ENCODE measurements at regions not wholly inside any gene's neighbourhood (a gene's known extent, or its start where the extent isn't known, plus 50 kb on each side); places are given as distances from the start of the nearest gene placed in this dataset.
A peak's percentile ranks its signal among the peaks of the same experiment; 100 is the strongest.

DNA sequence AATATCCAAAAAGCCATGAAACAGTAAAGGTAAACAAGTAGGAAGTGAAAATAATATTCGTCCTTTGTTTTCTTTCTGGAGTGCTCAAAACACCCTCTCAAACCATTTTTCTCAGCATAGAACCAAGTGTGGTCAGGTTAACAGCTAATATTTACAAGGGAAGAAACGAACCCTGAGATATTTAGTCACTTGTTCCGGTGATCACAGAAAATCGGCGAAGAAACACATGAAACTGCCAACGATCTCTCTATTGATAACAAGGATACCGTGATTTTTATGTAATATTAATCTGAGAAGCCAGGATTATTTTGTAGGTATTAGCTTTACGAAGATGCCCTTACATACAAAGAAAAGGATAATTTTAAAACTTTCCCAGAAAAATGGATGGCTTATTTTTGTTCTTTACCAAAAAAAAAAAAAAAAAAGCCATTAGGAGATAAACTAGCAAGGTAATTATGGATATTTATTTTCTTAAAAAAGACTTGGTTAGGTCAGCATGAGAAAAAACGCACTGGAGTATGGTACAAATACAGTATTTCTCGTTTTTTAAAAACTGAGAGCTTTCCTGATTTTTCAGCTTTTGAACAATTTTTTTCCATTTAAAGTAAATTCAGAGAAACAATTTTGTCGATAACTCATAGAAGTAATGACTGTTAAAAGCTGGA, 107.3 kb upstream of the HNRNPU start:
- no TSS peak for BruUV-seq (replicated peaks)
- Mint-ChIP-seq H3K27me3 (ENCODE audit: insufficient read depth, unreplicated experiment) (no peaks in the 10 kb centered on the region), H3K9me3 (ENCODE audit: unreplicated experiment) (no peaks in the 10 kb centered on the region), H3K4me3 (ENCODE audit: unreplicated experiment) (peak overlapping the region; percentile 98), H3K36me3 (ENCODE audit: insufficient read depth, unreplicated experiment) (peaks cover 38% of the 10 kb centered on the region), H3K27ac (ENCODE audit: low read depth, unreplicated experiment) (peak overlapping the region; percentile 100), H3K4me1 (ENCODE audit: insufficient read depth, unreplicated experiment) (peaks cover 29% of the 10 kb centered on the region)
- DNase-seq (ENCODE audit: unreplicated experiment), result no peak
- ChIA-PET POLR2A (interaction anchor here (0.5 to 10.4 kb wide), 41 partner anchors 7 to 1716 kb away, joined by 3 to 719 read pairs (median 4); partner anchors contain the start of genes CEP170, CNST, COX20 and HNRNPU), CTCF (interaction anchor here (0.5 to 3.2 kb wide), 18 partner anchors 11 to 924 kb away, joined by 3 to 35 read pairs (median 4); partner anchors contain the start of gene HNRNPU)
- TF ChIP-seq, protein P1, sequence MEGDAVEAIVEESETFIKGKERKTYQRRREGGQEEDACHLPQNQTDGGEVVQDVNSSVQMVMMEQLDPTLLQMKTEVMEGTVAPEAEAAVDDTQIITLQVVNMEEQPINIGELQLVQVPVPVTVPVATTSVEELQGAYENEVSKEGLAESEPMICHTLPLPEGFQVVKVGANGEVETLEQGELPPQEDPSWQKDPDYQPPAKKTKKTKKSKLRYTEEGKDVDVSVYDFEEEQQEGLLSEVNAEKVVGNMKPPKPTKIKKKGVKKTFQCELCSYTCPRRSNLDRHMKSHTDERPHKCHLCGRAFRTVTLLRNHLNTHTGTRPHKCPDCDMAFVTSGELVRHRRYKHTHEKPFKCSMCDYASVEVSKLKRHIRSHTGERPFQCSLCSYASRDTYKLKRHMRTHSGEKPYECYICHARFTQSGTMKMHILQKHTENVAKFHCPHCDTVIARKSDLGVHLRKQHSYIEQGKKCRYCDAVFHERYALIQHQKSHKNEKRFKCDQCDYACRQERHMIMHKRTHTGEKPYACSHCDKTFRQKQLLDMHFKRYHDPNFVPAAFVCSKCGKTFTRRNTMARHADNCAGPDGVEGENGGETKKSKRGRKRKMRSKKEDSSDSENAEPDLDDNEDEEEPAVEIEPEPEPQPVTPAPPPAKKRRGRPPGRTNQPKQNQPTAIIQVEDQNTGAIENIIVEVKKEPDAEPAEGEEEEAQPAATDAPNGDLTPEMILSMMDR (IDR thresholded peaks at IDR 0.05; ENCODE audit: unreplicated experiment), result no peak
- intact Hi-C loops (cut with micrococcal nuclease), result loop anchor here (1.0 to 5.0 kb wide), 3 partner anchors 18 to 519 kb away; partner anchors contain the start of gene ADSS2

GRCh38 chr1:244970744-244971551, 106.6 kb upstream of the HNRNPU start:
- no peaks in the 10 kb centered on the region for H3K9me3 Mint-ChIP-seq (ENCODE audit: unreplicated experiment)
- TF ChIP-seq, protein P1 (IDR thresholded peaks at IDR 0.05; ENCODE audit: unreplicated experiment), result peak; percentile 85
- peak; percentile 100 for DNase-seq (ENCODE audit: unreplicated experiment)
- CTCF ChIA-PET, result interaction anchor here (0.7 to 3.2 kb wide), 15 partner anchors 12 to 689 kb away, joined by 3 to 35 read pairs (median 3); partner anchors contain the start of gene HNRNPU
- POLR2A ChIA-PET, result interaction anchor here (0.6 to 10.4 kb wide), 38 partner anchors 7 to 1715 kb away, joined by 3 to 719 read pairs (median 4); partner anchors contain the start of genes CEP170, CNST, COX20 and HNRNPU
- H3K27ac Mint-ChIP-seq (ENCODE audit: low read depth, unreplicated experiment), result peak overlapping the region; percentile 100
- peaks cover 34% of the 10 kb centered on the region for H3K36me3 Mint-ChIP-seq (ENCODE audit: insufficient read depth, unreplicated experiment)
- intact Hi-C loops (cut with micrococcal nuclease), result loop anchor here (1.0 to 5.0 kb wide), 5 partner anchors 18 to 519 kb away; partner anchors contain the start of gene ADSS2
- peaks cover 29% of the 10 kb centered on the region for H3K4me1 Mint-ChIP-seq (ENCODE audit: insufficient read depth, unreplicated experiment)
- no peaks in the 10 kb centered on the region for H3K27me3 Mint-ChIP-seq (ENCODE audit: insufficient read depth, unreplicated experiment)
- H3K4me3 Mint-ChIP-seq (ENCODE audit: unreplicated experiment), result peak overlapping the region; percentile 98
- TSS peak; percentile 73 for BruUV-seq (replicated peaks)

DNA sequence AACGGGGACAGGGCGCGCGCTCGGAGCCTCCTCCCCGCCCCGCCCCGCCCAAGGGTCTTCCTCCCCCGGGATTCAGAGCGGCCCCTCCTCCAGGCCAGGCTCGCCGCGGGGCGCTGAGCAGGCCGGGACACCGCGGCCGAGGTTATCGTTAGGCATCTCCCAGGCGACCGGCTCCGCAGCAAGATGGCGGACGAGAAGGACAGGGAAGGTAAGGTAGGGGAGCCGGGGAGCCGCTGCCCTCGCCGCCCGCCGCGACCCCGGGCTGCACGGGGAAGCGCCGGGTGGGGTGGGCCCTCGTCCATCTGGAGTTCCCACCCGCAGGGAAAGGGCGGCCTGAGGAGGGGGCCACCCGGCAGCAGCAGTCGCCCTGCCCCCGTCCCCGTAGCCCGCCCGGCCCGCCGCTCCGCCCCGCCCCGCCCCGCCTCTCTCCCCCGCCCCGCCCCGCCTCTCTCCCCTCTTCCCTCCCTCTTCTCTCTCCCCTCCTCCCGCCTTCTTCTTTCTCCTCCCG, 105.9 kb upstream of the HNRNPU start:
- intact Hi-C loops (cut with micrococcal nuclease), result loop anchor here (1.0 to 5.0 kb wide), 4 partner anchors 72 to 518 kb away; partner anchors contain the start of gene ADSS2
- TF ChIP-seq, protein P1 (IDR thresholded peaks at IDR 0.05; ENCODE audit: unreplicated experiment), result no peak
- ChIA-PET CTCF (interaction anchor here (0.8 to 3.2 kb wide), 7 partner anchors 40 to 134 kb away, joined by 3 to 35 read pairs (median 3); partner anchors contain the start of gene HNRNPU), POLR2A (interaction anchor here (0.7 to 10.4 kb wide), 40 partner anchors 8 to 1715 kb away, joined by 3 to 719 read pairs (median 5); partner anchors contain the start of genes CEP170, CNST, COX20 and HNRNPU)
- Mint-ChIP-seq H3K4me3 (ENCODE audit: unreplicated experiment) (peak overlapping the region; percentile 98), H3K9me3 (ENCODE audit: unreplicated experiment) (no peaks in the 10 kb centered on the region), H3K27ac (ENCODE audit: low read depth, unreplicated experiment) (peak overlapping the region; percentile 100), H3K4me1 (ENCODE audit: insufficient read depth, unreplicated experiment) (peaks cover 29% of the 10 kb centered on the region), H3K27me3 (ENCODE audit: insufficient read depth, unreplicated experiment) (no peaks in the 10 kb centered on the region), H3K36me3 (ENCODE audit: insufficient read depth, unreplicated experiment) (peaks cover 31% of the 10 kb centered on the region)
- BruUV-seq (replicated peaks), result no TSS peak
- peak; percentile 93 for DNase-seq (ENCODE audit: unreplicated experiment)

Data from MCF 10A (cell line).